HG03175 (cell line): ENCODE measurements at regions not wholly inside any gene's neighbourhood (a gene's known extent, or its start where the extent isn't known, plus 50 kb on each side); places are given as distances from the start of the nearest gene placed in this dataset.
A peak's percentile ranks its signal among the peaks of the same experiment; 100 is the strongest.

Experiments used
- ATAC-seq: cut with Tn5 transposase; IDR thresholded peaks from one replicate; pipeline ENCODE4 v1.9.1; 2021; ENCODE audit warnings: mild to moderate bottlenecking, moderate library complexity; ENCODE audit not compliant: unreplicated experiment

DNA sequence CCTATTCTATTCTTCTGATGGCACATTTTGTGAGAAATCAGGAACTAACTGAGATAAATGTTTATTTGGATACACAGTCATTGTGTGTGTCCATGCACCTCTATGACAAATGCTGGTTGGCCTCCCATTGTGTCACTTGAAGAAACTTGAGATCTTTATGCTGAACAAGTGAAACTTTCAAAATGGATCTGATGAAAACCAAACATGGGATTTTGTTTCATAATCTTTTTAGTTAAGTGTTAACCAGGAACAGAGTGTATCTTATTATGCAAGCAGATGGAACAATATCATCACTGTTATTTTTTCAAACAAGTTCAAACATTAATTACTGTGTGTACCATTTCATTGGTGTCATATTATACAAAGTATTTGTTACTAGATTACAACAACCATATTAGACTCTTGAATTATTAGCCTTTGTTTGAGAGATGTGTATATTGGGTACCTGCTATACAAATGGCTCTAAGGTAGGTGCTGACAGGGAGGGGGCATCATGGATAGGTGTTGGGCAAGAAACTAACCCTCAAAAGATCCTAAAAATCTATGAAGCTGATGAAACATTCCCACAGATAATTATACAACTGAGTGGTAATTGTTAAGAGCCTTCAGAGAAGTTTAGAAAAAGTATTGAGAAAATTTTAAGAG, 159.8 kb downstream of the PALM2AKAP2 start:
- no peak for ATAC-seq

DNA sequence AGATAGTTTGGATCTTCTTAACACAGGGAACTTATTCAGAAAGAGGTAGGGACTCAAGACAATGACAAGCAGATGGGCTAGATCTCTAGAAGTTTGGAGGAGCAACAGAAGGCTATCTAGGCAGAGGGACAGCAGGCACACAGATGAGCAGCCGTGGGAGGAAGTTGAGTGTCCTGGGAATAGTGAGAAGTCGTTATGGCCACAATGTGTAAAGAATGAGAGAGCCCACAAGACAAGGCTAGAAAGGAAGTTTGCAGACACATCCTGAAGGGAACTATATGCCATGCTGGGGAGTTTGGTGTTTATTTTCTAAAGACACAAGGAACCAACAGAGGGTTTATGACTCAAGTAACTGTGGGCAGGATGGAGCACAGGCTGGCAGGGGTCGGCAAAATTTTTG, 160.6 kb downstream of the PALM2AKAP2 start:
- ATAC-seq = no peak

DNA sequence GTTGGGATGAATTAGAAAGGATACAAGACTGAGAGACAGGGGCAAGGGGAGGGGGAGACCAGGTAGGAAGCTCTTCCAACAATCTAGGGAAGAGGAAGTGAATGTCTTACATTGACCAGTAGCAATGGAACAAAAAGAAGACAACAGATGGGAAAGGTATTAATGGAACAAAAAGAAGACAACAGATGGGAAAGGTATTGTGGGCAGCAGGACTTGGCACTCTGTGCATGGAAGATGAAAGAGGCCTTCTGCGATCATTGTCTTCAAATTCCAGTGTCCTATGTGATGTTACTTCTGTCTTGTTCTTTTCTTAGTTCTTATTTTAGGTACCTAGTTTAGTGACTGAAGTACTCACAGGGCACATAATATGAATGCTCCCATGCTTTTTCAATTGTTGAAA, 161.8 kb downstream of the PALM2AKAP2 start:
- no peak for ATAC-seq

DNA sequence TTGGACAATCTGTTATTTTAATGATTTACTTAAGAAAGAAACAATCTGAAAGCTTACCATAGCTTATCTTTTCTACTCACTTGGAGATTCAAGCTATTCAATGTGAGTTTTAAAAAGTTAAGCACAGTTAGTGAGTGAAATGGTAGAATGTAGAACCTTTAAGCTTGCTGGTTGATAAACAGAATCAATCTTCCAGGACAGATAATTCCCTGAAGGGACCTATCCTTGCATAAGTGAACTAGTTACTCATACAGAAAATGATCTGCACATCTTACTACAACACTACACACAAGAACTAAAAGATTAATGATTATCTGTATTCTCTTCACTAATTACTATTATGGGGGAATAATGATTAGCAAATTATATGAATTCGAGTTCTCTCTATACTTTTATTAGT, 165.6 kb downstream of the PALM2AKAP2 start:
- ATAC-seq = no peak

DNA sequence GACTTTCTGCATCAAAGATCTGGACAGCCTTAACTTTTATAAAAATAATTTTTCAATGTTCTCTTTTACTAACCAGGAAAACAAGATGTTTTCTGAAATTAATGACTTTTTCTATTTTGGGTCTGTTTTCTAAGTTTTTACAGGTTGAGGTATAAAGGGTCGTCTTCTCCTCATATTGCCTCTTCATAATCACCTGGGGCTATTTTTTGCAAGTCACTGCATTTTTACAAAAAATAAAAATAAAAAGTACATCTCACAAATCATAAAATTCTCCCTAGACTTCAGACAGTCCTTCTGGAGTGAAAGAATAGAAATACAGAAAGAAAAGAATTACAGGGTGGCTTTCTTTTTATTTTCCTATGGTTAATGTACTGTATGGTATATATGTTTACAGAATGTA, 168.5 kb downstream of the PALM2AKAP2 start:
- no peak for ATAC-seq

DNA sequence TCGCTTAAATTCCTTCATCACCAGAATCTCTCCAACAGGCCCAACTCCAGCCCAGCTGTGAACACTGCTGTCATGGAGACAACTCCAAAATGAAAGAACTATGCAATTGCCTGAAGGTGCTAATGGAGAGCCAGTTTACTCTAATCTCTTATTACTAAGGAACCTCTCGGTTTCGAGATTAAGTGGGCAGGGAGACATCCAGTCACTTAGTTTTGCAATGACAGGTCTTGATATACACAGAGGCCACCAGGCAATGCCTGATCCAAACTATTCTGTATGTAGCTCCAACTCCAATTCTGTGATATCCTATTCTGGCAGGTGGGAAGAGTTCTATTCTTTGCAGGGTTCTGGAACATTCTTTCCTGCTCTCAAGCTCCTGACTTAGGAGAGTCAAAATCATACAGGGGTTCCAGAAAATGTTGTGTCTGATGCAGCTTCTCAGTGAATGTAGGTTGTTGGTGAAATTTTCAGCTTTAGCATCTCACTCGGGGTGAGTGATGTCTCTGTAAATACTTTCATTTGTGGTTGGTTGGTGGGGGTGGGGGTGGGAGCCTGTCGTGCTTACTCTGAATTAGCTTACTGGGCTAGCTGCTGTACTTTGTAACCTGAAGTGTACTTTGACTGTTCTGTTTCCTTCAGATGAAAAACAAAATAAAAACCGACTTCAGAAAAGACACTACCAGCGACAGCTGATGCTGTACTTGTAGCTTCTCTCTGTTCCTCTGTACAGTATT, 170.9 kb downstream of the PALM2AKAP2 start:
- ATAC-seq = no peak

DNA sequence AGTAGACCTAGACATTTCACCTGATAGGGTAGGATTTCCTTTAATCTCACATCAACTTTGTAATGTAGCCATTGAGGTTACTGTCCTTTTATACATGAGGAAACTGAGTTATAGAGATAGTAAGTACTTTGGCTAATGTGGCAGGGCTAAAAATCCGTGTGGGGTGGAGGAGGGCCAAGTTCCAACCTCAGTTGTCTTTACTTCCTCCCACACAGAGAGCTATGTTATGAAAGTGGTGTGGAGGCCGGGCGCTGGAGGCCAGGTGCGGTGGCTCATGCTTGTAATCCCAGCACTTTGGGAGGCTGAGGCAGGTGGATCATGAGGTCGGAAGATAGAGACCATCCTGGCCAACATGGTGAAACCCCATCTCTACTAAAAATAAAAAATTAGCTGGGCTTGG, 173.3 kb downstream of the PALM2AKAP2 start:
- no peak for ATAC-seq

DNA sequence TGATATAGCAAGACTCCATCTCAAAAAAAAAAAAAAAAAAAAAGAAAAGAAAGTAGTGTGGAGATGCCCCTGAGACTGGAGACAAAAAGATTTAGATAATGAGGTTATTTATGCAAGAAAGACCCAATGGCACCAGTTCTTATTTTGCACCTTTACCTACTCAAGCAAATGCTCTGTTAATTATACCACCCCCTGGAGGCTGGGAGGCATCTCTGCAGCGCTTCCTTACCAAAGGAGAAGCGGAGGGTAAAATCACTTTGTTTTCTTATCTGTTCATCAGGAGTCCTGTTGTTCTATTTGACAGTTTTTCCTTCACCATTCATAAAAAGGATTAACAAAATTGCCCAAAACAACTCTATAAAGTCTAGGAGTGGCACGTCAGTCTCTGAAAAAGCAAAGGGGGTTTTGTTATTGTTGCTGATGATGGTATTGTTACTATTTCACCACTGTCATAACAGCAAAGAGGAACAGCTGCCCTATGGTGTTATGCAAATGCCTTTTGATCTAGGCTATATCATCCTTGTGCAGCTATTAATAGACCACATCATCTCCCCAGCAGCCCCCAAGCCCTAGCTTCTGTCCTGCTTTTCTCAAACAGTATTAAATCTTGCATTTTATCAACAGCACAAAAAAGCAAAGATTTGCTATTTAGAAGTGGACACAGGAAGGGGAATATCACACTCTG, 174.0 kb downstream of the PALM2AKAP2 start:
- ATAC-seq = no peak

DNA sequence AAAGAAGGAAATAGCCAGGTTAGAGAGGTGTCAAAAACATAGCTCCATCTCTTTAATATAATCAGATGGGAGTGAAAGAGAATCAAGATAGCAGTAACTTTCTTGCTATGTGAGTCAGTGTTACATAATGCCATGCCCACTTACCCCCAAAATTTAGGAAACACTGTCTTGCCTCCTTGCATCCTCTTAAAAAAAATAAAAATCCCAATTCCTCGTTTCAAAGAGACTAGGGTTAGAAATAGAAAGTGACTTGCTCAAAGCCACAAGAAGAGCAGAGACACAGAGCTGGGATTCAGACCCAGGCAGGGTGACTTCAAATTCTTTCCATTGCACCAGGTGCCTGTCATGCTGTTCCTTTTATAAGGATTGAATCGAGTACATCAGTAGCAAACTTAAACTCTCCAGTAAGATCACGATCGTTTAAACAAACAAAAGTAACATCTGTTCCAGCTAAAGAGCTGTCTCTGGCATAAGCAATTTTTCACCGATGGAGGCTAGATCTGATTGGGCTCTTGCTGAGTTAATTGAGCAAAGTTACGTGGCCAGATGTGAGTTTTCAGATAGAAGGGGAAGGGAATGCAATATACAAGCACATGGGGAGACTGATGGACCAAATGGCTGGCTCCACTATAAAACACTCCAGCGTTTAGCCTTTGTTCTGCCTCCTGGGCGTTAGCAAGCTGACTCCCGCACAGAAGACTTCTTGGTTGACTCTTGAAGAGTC, 176.9 kb downstream of the PALM2AKAP2 start:
- no peak for ATAC-seq

DNA sequence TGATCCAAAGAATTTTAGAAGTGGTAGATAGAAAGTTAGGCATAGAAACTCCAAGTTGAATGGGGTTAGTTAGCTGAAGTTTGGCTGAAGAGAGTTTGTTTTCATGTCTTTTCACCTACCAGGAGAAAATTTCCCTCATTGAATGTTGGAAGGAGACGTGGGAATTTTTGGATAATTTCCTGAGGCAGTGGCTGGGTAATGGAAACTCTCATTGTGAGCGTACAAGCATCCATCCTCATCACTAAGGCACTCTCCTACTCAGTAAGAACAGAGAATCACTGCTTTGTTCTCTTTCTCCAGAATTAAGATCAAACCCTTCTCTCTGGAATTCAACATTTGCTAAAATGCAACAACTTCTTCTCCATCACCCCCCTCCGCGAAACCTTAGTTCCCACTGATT, 179.7 kb downstream of the PALM2AKAP2 start:
- ATAC-seq = no peak

DNA sequence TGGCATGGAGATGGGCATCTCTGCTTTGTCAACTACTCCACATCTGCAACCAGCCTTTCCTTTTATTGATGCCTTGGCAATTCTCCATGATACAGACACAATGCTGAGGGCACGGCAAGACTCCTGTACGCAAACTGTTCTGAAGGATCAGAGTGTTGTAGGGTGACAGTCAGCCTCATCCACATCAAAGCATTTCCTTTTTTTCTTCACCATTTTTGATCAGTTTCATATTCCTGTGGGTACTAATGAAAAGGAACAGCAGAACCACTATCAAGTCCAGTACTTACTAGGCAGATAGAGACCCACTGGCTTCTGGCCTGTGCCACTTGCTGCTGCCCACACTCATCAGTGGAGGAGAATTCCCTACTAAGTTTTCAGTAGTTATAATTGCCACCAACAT, 181.6 kb downstream of the PALM2AKAP2 start:
- no peak for ATAC-seq

DNA sequence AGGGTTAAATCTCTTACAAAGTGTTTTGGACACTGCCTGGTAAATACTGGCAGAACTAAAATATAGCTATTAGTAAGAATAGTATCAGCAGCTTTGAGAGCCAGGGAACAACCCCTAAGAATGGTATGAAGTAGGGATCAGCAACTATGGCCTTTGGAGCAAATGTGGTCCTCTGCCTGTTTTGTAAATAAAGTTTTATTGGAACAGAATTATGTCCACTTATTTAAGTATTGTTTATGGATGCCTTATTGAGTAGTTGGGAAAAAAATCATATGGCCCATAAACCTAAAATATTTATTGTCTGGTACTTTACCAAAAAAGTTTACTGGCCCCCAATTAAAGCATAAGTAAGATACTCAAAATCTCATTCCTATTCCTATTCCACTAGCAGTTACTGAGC, 182.2 kb downstream of the PALM2AKAP2 start:
- no peak for ATAC-seq

DNA sequence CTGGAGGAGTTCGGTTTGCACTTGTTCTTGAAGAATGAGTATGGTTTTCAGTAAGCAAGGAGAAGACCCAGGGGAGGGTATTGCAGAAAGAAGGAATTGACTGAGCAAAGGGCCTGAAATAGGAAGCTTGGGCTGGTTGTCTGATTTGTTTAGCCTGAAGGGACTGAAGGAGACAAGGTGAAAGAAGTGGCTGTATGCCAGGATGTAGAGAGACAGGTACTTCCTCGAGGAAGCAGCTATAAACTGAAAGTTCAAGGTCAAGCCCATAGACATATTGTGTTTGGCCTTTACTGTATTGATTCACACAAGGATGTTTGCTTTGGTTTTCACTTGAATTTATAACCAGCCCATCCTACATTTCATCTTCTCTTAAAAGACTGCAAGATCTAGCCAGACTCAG, 183.1 kb downstream of the PALM2AKAP2 start:
- no peak for ATAC-seq

DNA sequence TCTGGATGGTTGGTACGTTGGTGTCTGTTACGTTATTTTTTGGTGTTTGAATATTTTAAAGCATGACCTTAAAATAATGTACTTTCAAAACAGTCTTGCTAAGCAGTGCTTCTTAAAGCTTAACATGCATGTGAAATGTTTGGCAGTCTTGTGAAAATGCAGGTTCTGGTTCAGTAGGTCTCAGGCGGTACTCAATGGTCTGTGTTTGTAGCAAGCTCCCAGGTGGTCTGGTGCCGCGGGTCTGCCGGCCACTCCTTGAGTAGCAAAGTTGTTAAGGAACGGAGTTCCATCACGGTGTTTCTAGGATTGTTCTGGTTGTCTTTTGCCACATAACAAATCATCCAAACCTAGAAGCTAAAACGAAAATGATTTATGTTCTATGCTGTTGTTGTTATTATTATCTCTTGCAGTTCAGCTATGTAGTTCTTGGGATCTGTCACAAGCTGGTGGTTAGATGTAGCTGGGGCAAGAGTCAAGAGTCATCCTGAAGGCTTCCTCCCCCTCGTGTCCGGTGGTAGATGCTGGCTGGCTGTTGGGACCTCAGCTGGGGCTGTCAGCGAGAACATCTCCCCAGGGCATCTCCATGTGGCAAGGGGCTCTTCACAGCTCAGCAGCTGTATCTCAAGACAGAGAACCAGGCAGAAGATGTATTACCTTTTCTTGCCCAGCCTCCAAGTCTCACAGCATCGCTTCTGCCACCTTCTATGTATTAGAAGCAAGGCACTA, 186.8 kb downstream of the PALM2AKAP2 start:
- ATAC-seq = peak; percentile 44

DNA sequence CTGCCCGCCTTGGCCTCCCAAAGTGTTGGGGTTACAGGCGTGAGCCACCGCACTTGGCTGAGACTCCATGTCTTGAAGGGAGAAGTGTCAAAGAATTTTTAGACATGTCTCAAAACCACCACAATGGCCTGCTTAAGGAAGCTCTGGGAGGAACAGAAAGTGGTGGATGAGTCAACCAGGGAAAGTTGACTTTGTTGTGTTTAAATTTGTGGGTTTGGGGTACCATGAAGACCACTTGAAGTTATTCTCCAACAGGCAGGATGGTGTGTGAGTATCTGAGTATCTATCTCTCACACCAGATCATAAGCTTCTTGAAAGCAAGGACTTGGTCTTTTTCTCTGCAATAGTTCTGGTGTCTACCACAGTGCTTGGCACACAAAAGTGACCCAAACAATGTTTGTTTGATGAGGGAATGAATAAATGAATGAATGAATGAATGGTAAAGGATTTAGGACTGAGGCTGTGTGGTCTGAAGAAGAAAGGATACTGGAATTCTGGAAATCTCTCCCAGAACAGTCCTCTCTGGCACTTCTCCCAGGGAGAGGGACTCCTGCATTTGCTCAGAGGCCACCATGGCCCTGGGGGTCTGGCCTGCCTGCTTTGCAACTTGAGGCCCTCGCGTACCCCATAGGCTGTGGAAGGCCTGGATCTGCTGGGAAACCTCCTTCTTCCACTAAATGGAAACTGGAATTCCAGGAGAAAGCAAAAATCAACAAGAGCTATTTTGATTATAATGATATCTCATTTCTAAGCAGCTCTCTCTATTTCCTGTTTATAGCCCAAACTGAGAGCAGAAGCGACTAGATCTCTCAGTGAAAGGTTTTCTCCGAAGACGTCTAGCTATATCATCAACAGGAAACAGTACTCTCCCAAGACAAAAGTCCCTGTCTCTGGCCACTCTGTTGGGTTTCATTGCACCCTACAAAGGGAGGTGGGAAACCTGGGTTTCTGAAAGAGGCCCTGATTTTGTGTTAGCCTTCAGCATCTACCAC, 187.9 kb downstream of the PALM2AKAP2 start:
- ATAC-seq = peak; percentile 31

DNA sequence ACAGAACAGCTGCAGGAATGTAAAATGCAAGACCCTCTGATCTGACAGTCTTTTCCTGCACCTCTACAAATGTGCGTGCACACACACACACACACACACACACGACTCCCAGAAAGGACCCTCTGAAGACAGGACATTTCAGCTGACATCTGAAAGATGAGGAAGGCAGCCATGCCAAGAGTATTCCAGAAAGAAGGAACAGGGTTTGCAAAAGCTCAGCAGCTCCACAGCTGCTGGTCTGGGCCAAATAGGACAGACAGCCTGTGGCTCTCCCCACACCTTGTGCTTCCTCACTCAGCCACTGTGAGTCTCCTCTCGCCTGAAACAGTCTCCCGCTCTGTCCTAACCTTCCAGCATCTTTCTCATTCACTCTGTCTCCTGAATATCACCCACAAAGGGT, 189.0 kb downstream of the PALM2AKAP2 start:
- ATAC-seq = no peak

DNA sequence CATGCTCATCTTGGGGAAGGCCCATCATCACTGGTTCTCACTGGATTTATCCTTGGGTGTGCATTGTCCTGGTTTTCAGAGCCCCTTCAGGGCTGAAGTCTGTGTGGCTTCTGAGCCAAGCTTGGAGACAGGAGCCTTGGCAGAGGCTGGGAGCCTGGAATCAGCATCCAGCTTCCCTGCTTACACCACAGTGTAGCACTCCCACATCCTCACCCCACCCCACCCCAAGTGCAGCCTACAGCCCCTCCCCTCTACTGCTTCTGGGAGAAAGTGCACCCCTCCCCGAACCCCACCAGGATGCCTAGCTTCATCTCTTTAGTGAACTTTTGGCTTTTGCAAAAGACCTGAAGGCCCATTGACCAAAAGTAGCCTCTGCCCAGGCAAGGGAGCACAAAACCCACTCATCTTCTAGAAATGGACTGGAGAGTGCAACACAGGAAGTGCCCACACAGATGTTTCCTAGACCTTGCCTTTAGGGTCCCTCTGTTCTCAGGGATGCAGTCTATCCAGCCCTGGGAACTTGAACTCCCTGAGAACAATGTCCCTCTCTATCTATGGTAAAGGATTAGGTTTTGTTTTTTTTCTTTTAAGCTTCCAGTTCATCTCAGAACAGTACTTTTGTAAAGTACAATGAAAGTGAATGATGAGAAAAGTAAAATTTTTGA, 189.7 kb downstream of the PALM2AKAP2 start:
- ATAC-seq = no peak

DNA sequence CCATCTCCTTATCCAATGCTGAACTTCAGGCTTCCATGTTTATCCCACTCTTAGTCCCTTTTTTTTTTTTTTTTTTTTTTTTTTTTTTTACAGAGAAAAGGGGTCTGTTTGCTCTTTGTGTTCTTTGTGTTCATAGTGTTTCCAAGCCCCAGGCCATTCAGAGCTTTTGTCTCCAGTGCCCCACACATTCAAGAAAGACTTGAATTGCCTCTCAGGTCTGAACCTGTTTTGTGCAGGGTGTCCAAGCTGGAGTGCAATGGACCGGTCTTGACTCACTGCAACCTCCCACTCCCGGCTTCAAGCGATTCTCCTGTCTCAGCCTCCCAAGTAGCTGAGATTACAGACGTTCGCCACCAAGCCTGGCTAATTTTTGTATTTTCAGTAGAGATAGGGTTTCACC, 191.2 kb downstream of the PALM2AKAP2 start:
- ATAC-seq = no peak
